ENCODE measurements at regions not wholly inside any gene's neighbourhood (a gene's known extent, or its start where the extent isn't known, plus 50 kb on each side); places are given as distances from the start of the nearest gene placed in this dataset.

- Histone ChIP-seq H3K36me3 (replicated peaks in 1 of 2) (no peaks in the 10 kb centered on the region), H3K4me1 (replicated peaks in 1 of 2) (no peaks in the 10 kb centered on the region), H3K9me3 (replicated peaks in 1 of 3) (peaks cover 0 to 8% (median 0%) of the 10 kb centered on the region in 3 donors), H3K27ac (no peak overlapping the region), H3K4me3 (no peak overlapping the region), H3K27me3 (no peaks in the 10 kb centered on the region)
- TF ChIP-seq CTCF (IDR thresholded peaks at IDR 0.05) (no peak), POLR2A (IDR thresholded peaks at IDR 0.05) (no peak)
- 67 to 85% (median 79%) methylated on average over 2 of the region's 2 CpGs for WGBS, 4 donors
- DNase-seq, result no peak
- intact Hi-C loops (cut with DNase I), result no loop called here
Observed at GRCh38 chr9:117916291-117916690, 212.1 kb downstream of the TLR4 start.

GRCh38 chr9:117917873-117918272, 213.7 kb downstream of the TLR4 start:
- DNase-seq, result no peak
- intact Hi-C loops (cut with DNase I), result no loop called here
- no peak for TF ChIP-seq POLR2A (IDR thresholded peaks at IDR 0.05)
- Histone ChIP-seq H3K4me1 (replicated peaks in 1 of 2) (no peaks in the 10 kb centered on the region), H3K27ac (no peak overlapping the region), H3K36me3 (replicated peaks in 1 of 2) (no peaks in the 10 kb centered on the region), H3K27me3 (no peaks in the 10 kb centered on the region), H3K9me3 (replicated peaks in 1 of 3) (no peaks in the 10 kb centered on the region), H3K4me3 (no peak overlapping the region)
- 60 to 75% (median 68%) methylated on average over 6 of the region's 6 CpGs for WGBS, 4 donors

GRCh38 chr9:117919538-117919937, 215.3 kb downstream of the TLR4 start:
- Histone ChIP-seq H3K4me3 (no peak overlapping the region), H3K4me1 (replicated peaks in 1 of 2) (no peaks in the 10 kb centered on the region), H3K36me3 (replicated peaks in 1 of 2) (no peaks in the 10 kb centered on the region), H3K9me3 (replicated peaks in 1 of 3) (no peaks in the 10 kb centered on the region), H3K27ac (no peak overlapping the region), H3K27me3 (no peaks in the 10 kb centered on the region)
- no peak for DNase-seq
- WGBS, 4 donors, result 56 to 65% (median 64%) methylated on average over 3 of the region's 3 CpGs
- intact Hi-C loops (cut with DNase I), result no loop called here
- TF ChIP-seq POLR2A (IDR thresholded peaks at IDR 0.05), result no peak

GRCh38 chr9:117926031-117926658, 221.9 kb downstream of the TLR4 start:
- no peak overlapping the region for H3K4me3 ChIP-seq
- WGBS, 4 donors, result 66 to 73% (median 72%) methylated on average over 5 of the region's 5 CpGs
- H3K27me3 ChIP-seq, result no peaks in the 10 kb centered on the region
- no peaks in the 10 kb centered on the region for H3K9me3 ChIP-seq (replicated peaks in 1 of 3)
- TF ChIP-seq CTCF (IDR thresholded peaks at IDR 0.05), result no peak
- no peak for TF ChIP-seq POLR2A (IDR thresholded peaks at IDR 0.05)
- no peak for DNase-seq
- H3K4me1 ChIP-seq (replicated peaks in 1 of 2), result no peaks in the 10 kb centered on the region
- no peaks in the 10 kb centered on the region for H3K36me3 ChIP-seq (replicated peaks in 1 of 2)
- intact Hi-C loops (cut with DNase I), result no loop called here
- H3K27ac ChIP-seq, result no peak overlapping the region

DNA sequence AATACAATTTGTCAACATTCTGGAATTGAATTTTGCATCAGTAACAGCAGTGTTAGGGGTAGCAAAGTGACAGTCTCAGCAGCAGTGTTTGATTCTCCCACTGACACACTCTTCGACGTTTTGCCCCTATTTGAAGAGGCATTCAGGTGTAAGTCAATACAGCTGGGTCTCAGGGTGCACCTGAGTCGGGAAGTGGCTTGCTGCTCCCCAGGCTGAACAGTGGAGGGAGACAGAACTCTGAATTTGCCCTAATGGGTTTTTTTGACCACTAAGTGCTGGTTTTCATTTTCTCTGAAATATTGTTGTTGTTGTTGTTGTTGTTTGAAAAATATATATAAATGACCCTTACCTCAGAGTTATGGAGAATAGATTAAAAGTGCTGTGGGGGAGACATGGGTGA, 223.2 kb downstream of the TLR4 start:
- 41 to 64% (median 50%) methylated on average over 3 of the region's 3 CpGs for WGBS, 4 donors
- no peaks in the 10 kb centered on the region for H3K4me1 ChIP-seq (replicated peaks in 1 of 2)
- no peaks in the 10 kb centered on the region for H3K27me3 ChIP-seq
- intact Hi-C loops (cut with DNase I), result no loop called here
- H3K27ac ChIP-seq, result no peak overlapping the region
- no peaks in the 10 kb centered on the region for H3K9me3 ChIP-seq (replicated peaks in 1 of 3)
- no peak overlapping the region for H3K4me3 ChIP-seq
- DNase-seq, result no peak
- TF ChIP-seq CTCF (IDR thresholded peaks at IDR 0.05), result no peak
- no peak for TF ChIP-seq POLR2A (IDR thresholded peaks at IDR 0.05)
- no peaks in the 10 kb centered on the region for H3K36me3 ChIP-seq (replicated peaks in 1 of 2)

Measured in adrenal gland (tissue), 9 donors.